Neural cell (in vitro differentiated cells): ENCODE measurements at regions not wholly inside any gene's neighbourhood (a gene's known extent, or its start where the extent isn't known, plus 50 kb on each side); places are given as distances from the start of the nearest gene placed in this dataset.

ENCODE experiments used
- CTCF ChIP-seq: fragments of 450-650 bp; IDR thresholded peaks from 2 replicates; pipeline ENCODE4 v1.5.1; 2014; ENCODE audit warnings: antibody characterized with exemption, mild to moderate bottlenecking, moderate library complexity; ENCODE audit not compliant: poor library complexity, severe bottlenecking
- EZH2 ChIP-seq: fragments of 200-600, 300-800 bp; shearing (Covaris generic), sonication (generic); IDR thresholded peaks from 2 replicates; pipeline ENCODE4 v1.6.1; 2014; ENCODE audit warnings: antibody characterized with exemption, low read length, borderline replicate concordance, mild to moderate bottlenecking; ENCODE audit not compliant: insufficient read depth, poor library complexity, severe bottlenecking
- POLR2AphosphoS5 ChIP-seq: IDR thresholded peaks from 2 replicates; pipeline ENCODE4 v1.6.1; 2012
- REST ChIP-seq: IDR thresholded peaks from 2 replicates; pipeline ENCODE4 v1.6.1; 2012; ENCODE audit warnings: borderline replicate concordance

- TF ChIP-seq CTCF (no peak), EZH2 (no peak), POLR2AphosphoS5 (no peak), REST (no peak)
Measured at GRCh38 chr1:168842916-168843315, 113.9 kb upstream of the DPT start.
